HL-60 (cell line): ENCODE measurements at regions not wholly inside any gene's neighbourhood (a gene's known extent, or its start where the extent isn't known, plus 50 kb on each side); places are given as distances from the start of the nearest gene placed in this dataset.

Experiments used
- GABPA ChIP-seq: IDR thresholded peaks from 2 replicates; pipeline ENCODE4 v1.6.1; 2012; ENCODE audit warnings: low read depth
- POLR2AphosphoS5 ChIP-seq: IDR thresholded peaks from 2 replicates; pipeline ENCODE4 v1.6.1; 2012; ENCODE audit warnings: low read depth
- REST ChIP-seq: IDR thresholded peaks from 2 replicates; pipeline ENCODE4 v1.6.1; 2012; ENCODE audit warnings: low read depth; ENCODE audit not compliant: insufficient replicate concordance
- TF ChIP-seq, protein P1 (sequence below): IDR thresholded peaks from one replicate; pipeline ENCODE4 v1.5.1; 2011; ENCODE audit warnings: low read length, control low read depth, inconsistent platforms; ENCODE audit not compliant: insufficient read depth

GRCh38 chr3:18724456-18724855, 299.3 kb upstream of the SATB1 start:
- TF ChIP-seq, protein P1, sequence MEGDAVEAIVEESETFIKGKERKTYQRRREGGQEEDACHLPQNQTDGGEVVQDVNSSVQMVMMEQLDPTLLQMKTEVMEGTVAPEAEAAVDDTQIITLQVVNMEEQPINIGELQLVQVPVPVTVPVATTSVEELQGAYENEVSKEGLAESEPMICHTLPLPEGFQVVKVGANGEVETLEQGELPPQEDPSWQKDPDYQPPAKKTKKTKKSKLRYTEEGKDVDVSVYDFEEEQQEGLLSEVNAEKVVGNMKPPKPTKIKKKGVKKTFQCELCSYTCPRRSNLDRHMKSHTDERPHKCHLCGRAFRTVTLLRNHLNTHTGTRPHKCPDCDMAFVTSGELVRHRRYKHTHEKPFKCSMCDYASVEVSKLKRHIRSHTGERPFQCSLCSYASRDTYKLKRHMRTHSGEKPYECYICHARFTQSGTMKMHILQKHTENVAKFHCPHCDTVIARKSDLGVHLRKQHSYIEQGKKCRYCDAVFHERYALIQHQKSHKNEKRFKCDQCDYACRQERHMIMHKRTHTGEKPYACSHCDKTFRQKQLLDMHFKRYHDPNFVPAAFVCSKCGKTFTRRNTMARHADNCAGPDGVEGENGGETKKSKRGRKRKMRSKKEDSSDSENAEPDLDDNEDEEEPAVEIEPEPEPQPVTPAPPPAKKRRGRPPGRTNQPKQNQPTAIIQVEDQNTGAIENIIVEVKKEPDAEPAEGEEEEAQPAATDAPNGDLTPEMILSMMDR: no peak
- no peak for TF ChIP-seq POLR2AphosphoS5
- TF ChIP-seq REST: no peak
- TF ChIP-seq GABPA: no peak
